ENCODE measurements at regions not wholly inside any gene's neighbourhood (a gene's known extent, or its start where the extent isn't known, plus 50 kb on each side); places are given as distances from the start of the nearest gene placed in this dataset.

DNA sequence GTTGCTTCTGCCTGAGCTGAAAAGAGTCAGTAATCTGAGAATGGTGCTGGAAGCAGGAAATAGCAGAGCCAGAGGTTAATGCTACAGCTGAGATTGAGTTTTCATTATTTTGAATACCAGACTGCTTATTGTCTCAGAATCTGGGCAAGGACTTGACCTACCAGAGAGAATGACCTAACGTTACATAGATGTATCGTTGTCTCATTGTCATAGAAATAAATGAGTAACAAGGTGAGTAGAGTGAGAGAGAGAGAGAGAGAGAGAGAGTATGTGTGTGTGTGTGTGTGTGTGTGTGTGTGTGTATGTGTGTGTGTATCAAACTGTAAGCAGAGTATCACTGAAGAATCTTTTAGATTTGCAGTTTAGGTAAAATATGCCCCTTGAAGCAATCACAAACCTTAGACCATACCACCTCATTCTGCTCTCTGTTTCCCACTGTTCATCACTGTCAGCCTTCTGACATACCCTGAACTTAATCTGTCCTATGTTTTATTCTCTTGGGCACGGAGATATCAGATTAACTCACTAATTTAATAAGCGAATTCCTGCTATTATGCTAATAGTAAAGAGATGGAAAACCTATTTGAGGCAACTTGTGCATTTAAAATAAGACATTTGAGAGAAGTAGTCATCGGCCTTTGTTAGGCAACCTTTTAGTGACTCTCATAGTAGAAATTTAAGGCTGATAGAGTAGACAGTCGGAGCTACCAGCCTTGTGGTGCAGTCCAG is 87.8 kb downstream of the CYB561 start:
- TF ChIP-seq CREB1 (IDR thresholded peaks at IDR 0.05; ENCODE audit: low read depth) = no peak
- no peak for TF ChIP-seq EGR1 (IDR thresholded peaks at IDR 0.05)
- TF ChIP-seq EP300 (IDR thresholded peaks at IDR 0.05; ENCODE audit: borderline replicate concordance) = no peak
- TF ChIP-seq, protein P1, sequence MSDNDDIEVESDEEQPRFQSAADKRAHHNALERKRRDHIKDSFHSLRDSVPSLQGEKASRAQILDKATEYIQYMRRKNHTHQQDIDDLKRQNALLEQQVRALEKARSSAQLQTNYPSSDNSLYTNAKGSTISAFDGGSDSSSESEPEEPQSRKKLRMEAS (IDR thresholded peaks at IDR 0.05) = no peak
- TF ChIP-seq YY1 (IDR thresholded peaks at IDR 0.05; ENCODE audit: low read depth) = no peak
- TF ChIP-seq TEAD4 (IDR thresholded peaks at IDR 0.05) = no peak

DNA sequence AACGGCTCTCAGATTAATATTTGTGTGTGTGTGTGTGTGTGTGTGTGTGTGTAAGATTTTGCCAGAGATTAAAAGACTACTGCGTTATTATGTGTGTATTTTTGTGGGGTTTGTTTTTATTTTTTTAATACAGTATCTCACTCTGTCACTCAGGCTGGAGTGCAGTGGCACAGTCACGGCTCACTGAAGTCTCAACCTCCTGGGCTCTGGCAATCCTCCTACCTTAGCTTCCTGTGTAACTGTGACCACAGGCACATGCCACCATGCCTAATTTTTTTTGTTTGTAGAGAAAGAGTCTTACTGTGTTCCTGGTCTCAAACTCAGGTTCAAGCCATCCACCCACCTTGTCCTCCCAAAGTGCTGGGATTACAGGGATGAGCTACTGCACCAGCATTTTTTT is 87.2 kb downstream of the CYB561 start:
- TF ChIP-seq EGR1 (IDR thresholded peaks at IDR 0.05) (no peak), TEAD4 (IDR thresholded peaks at IDR 0.05) (no peak), ZBTB7A (IDR thresholded peaks at IDR 0.05; ENCODE audit: low read depth) (no peak), USF1 (IDR thresholded peaks at IDR 0.05) (no peak), YY1 (IDR thresholded peaks at IDR 0.05; ENCODE audit: low read depth) (no peak)
- TF ChIP-seq, protein P2, sequence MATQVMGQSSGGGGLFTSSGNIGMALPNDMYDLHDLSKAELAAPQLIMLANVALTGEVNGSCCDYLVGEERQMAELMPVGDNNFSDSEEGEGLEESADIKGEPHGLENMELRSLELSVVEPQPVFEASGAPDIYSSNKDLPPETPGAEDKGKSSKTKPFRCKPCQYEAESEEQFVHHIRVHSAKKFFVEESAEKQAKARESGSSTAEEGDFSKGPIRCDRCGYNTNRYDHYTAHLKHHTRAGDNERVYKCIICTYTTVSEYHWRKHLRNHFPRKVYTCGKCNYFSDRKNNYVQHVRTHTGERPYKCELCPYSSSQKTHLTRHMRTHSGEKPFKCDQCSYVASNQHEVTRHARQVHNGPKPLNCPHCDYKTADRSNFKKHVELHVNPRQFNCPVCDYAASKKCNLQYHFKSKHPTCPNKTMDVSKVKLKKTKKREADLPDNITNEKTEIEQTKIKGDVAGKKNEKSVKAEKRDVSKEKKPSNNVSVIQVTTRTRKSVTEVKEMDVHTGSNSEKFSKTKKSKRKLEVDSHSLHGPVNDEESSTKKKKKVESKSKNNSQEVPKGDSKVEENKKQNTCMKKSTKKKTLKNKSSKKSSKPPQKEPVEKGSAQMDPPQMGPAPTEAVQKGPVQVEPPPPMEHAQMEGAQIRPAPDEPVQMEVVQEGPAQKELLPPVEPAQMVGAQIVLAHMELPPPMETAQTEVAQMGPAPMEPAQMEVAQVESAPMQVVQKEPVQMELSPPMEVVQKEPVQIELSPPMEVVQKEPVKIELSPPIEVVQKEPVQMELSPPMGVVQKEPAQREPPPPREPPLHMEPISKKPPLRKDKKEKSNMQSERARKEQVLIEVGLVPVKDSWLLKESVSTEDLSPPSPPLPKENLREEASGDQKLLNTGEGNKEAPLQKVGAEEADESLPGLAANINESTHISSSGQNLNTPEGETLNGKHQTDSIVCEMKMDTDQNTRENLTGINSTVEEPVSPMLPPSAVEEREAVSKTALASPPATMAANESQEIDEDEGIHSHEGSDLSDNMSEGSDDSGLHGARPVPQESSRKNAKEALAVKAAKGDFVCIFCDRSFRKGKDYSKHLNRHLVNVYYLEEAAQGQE (IDR thresholded peaks at IDR 0.05; ENCODE audit: low read depth) = no peak

GRCh38 chr17:63361182-63361581 is 84.9 kb downstream of the CYB561 start:
- no peak for TF ChIP-seq YY1 (IDR thresholded peaks at IDR 0.05; ENCODE audit: low read depth)
- TF ChIP-seq, protein P2 (IDR thresholded peaks at IDR 0.05; ENCODE audit: low read depth) = no peak
- no peak for TF ChIP-seq CREB1 (IDR thresholded peaks at IDR 0.05; ENCODE audit: low read depth)
- TF ChIP-seq TCF12 (IDR thresholded peaks at IDR 0.05; ENCODE audit: low read depth) = no peak
- no peak for TF ChIP-seq TEAD4 (IDR thresholded peaks at IDR 0.05)

DNA sequence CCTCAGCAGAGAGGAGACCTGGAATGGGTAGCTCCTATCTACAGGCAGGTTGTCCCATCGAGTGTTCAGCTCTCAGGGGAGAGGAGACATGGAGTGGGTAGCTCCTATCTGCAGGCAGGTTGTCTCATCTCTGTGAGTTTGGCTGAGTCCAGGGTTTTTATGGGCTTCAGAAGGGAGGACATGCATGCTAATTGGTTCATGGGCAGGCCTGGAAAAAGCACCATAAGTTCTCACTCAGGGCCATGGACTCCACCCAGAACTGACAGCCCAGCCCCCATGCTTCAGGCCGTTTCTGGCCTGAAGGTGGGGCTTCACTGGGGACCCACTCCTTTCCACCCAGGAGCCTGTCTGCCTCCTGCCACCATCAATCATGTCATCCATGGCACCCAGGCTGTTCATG is 84.0 kb downstream of the CYB561 start:
- TF ChIP-seq, protein P2 (IDR thresholded peaks at IDR 0.05; ENCODE audit: low read depth) = no peak
- no peak for TF ChIP-seq TAF1 (IDR thresholded peaks at IDR 0.05; ENCODE audit: low read depth)
- TF ChIP-seq EGR1 (IDR thresholded peaks at IDR 0.05) = no peak
- no peak for TF ChIP-seq EP300 (IDR thresholded peaks at IDR 0.05; ENCODE audit: borderline replicate concordance)
- TF ChIP-seq, protein P1 (IDR thresholded peaks at IDR 0.05) = no peak
- TF ChIP-seq USF1 (IDR thresholded peaks at IDR 0.05) = no peak
- TF ChIP-seq ZBTB7A (IDR thresholded peaks at IDR 0.05; ENCODE audit: low read depth) = no peak
- TF ChIP-seq FOXM1 (IDR thresholded peaks at IDR 0.05; ENCODE audit: borderline replicate concordance, low read depth) = no peak
- TF ChIP-seq YY1 (IDR thresholded peaks at IDR 0.05; ENCODE audit: low read depth) = no peak
- TF ChIP-seq TCF12 (IDR thresholded peaks at IDR 0.05; ENCODE audit: low read depth) = no peak
- no peak for TF ChIP-seq TEAD4 (IDR thresholded peaks at IDR 0.05)
- no peak for TF ChIP-seq CREB1 (IDR thresholded peaks at IDR 0.05; ENCODE audit: low read depth)
- TF ChIP-seq RAD21 (IDR thresholded peaks at IDR 0.05; ENCODE audit: low read depth) = no peak
- TF ChIP-seq NFIC (IDR thresholded peaks at IDR 0.05) = no peak
- no peak for TF ChIP-seq CEBPB (IDR thresholded peaks at IDR 0.05)

- no peak for TF ChIP-seq TAF1 (IDR thresholded peaks at IDR 0.05; ENCODE audit: low read depth)
- TF ChIP-seq, protein P2 (IDR thresholded peaks at IDR 0.05; ENCODE audit: low read depth) = no peak
- no peak for TF ChIP-seq EP300 (IDR thresholded peaks at IDR 0.05; ENCODE audit: borderline replicate concordance)
- no peak for TF ChIP-seq TEAD4 (IDR thresholded peaks at IDR 0.05)
- no peak for TF ChIP-seq USF1 (IDR thresholded peaks at IDR 0.05)
These were observed 81.7 kb downstream of the CYB561 start for GRCh38 chr17:63364387-63364786.
